ENCODE measurements at regions not wholly inside any gene's neighbourhood (a gene's known extent, or its start where the extent isn't known, plus 50 kb on each side); places are given as distances from the start of the nearest gene placed in this dataset.

DNA sequence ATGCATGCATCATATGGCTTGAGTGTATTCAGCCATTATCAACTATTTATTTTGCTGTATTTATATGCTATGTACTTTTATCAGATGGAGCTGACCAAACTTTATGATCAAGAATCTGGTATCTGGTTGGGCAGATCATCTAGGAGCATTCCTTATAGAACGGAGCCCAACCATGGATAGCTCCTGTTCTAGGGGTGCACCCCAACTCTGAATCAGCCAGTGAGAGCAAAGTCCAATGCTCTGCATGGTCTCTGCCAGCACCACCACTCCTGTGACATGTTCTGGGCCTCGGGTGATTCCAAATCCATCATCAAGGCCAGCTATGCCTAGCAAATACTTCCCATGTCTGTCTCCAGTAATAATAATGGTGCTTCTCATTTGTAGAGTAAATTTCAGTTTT is 517.5 kb downstream of the AGTPBP1 start:
- H3K27me3 ChIP-seq (ENCODE audit: control insufficient read depth in 2 of 2, insufficient read depth in 2 of 2, low read length in 2 of 2) = no peaks in the 10 kb centered on the region
- ChIA-PET CTCF (ENCODE audit: low intra/inter-chr PET ratio) (no interaction called here), POLR2A (no interaction called here)
- no peaks in the 10 kb centered on the region for H3K79me2 ChIP-seq (ENCODE audit: control insufficient read depth, insufficient read depth, low read length)
- TF ChIP-seq, protein P1, sequence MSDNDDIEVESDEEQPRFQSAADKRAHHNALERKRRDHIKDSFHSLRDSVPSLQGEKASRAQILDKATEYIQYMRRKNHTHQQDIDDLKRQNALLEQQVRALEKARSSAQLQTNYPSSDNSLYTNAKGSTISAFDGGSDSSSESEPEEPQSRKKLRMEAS (CRISPR knock-in tag; IDR thresholded peaks at IDR 0.05) = no peak
- TF ChIP-seq ZNF764 (CRISPR knock-in tag; IDR thresholded peaks at IDR 0.05; ENCODE audit: low read depth) (no peak), HDAC2 (IDR thresholded peaks at IDR 0.05) (no peak), KDM5B (IDR thresholded peaks at IDR 0.05; ENCODE audit: insufficient replicate concordance, low read depth, low read length) (no peak), ZNF23 (CRISPR knock-in tag; IDR thresholded peaks at IDR 0.05) (no peak), ZNF431 (CRISPR knock-in tag; IDR thresholded peaks at IDR 0.05) (no peak)
- H3K9me3 ChIP-seq (replicated peaks; ENCODE audit: control insufficient read depth, insufficient read depth, low read depth, low read length) = no peaks in the 10 kb centered on the region
- DNase-seq (ENCODE audit: extremely low read depth in 1 of 4, low spot score in 3 of 4) = no peak
- no peak overlapping the region for H2AFZ ChIP-seq (ENCODE audit: low read depth, low read length)
- in situ Hi-C loops (cut with MboI) = no loop called here
- no peak for ATAC-seq
- intact Hi-C loops (cut with micrococcal nuclease) = no loop called here
- H3K36me3 ChIP-seq (ENCODE audit: control insufficient read depth, insufficient read depth, low read length) = no peaks in the 10 kb centered on the region
- H3K27ac ChIP-seq (ENCODE audit: extremely low read depth, low read depth, low read length) = no peak overlapping the region
- no peak overlapping the region for H3K4me2 ChIP-seq (ENCODE audit: insufficient read depth, low read length)
- H4K20me1 ChIP-seq (replicated peaks; ENCODE audit: control insufficient read depth, insufficient read depth, low read length) = no peaks in the 10 kb centered on the region
- no TSS peak for BruUV-seq (replicated peaks)
- no peaks in the 10 kb centered on the region for H3K9me1 ChIP-seq (ENCODE audit: control insufficient read depth, insufficient read depth, low read length)
- no peaks in the 10 kb centered on the region for H3K4me1 ChIP-seq (replicated peaks in 1 of 2; ENCODE audit: control insufficient read depth in 2 of 2, insufficient read depth in 2 of 2, low read length in 2 of 2)
- H3K4me3 ChIP-seq = no peak overlapping the region
- 0% methylated on average over 2 of the region's 2 CpGs for WGBS (ENCODE audit: insufficient coverage, low coverage, missing lambda C conversion rate)
- H3K9ac ChIP-seq (ENCODE audit: insufficient read depth in 1 of 2, low read depth in 2 of 2, low read length in 2 of 2) = no peak overlapping the region
- no peak for FAIRE-seq

DNA sequence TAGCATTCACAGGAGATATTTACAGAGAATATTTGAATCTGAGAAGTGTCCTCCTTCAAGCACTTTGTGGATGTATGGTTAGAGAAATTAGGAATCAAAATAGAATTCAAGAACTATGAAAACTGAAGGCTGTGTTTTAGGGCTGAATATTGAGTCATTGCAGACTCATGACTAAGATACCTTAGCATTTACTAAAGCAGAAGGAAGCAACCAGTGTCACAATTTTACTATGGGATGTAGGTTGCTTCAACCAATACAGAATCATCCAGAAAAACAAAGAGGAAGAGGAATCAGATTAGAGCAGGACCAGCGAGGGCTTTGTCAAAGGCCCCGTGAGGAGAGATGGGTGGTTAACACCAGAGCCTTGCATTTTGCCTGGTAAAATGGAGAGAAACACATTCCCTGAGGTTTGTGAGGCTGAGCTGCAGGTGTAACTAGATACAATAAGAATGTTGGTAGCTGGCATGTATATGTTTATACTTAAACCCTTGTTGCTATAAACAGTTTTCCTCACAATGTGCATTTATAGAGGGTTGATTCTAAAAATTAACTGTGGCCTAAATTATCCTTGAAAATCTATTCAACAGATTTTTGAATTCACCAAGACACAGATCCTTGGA is 518.1 kb downstream of the AGTPBP1 start:
- no peaks in the 10 kb centered on the region for H3K4me1 ChIP-seq (replicated peaks in 1 of 2; ENCODE audit: control insufficient read depth in 2 of 2, insufficient read depth in 2 of 2, low read length in 2 of 2)
- H3K27me3 ChIP-seq (ENCODE audit: control insufficient read depth in 2 of 2, insufficient read depth in 2 of 2, low read length in 2 of 2) = no peaks in the 10 kb centered on the region
- no peak overlapping the region for H2AFZ ChIP-seq (ENCODE audit: low read depth, low read length)
- no TSS peak for BruUV-seq (replicated peaks)
- ChIA-PET POLR2A (no interaction called here), CTCF (ENCODE audit: low intra/inter-chr PET ratio) (no interaction called here)
- ATAC-seq = no peak
- intact Hi-C loops (cut with micrococcal nuclease) (no loop called here), in situ Hi-C loops (cut with MboI) (no loop called here)
- no peaks in the 10 kb centered on the region for H3K79me2 ChIP-seq (ENCODE audit: control insufficient read depth, insufficient read depth, low read length)
- no peaks in the 10 kb centered on the region for H3K36me3 ChIP-seq (ENCODE audit: control insufficient read depth, insufficient read depth, low read length)
- 0% methylated on average over 2 of the region's 2 CpGs for WGBS (ENCODE audit: insufficient coverage, low coverage, missing lambda C conversion rate)
- no peaks in the 10 kb centered on the region for H3K9me1 ChIP-seq (ENCODE audit: control insufficient read depth, insufficient read depth, low read length)
- no peak overlapping the region for H3K27ac ChIP-seq (ENCODE audit: extremely low read depth, low read depth, low read length)
- H3K4me3 ChIP-seq = no peak overlapping the region
- no peak overlapping the region for H3K9ac ChIP-seq (ENCODE audit: insufficient read depth in 1 of 2, low read depth in 2 of 2, low read length in 2 of 2)
- no peak overlapping the region for H3K4me2 ChIP-seq (ENCODE audit: insufficient read depth, low read length)
- DNase-seq (ENCODE audit: extremely low read depth in 1 of 4, low spot score in 3 of 4) = no peak
- H3K9me3 ChIP-seq (replicated peaks; ENCODE audit: control insufficient read depth, insufficient read depth, low read depth, low read length) = no peaks in the 10 kb centered on the region
- FAIRE-seq = no peak
- no peaks in the 10 kb centered on the region for H4K20me1 ChIP-seq (replicated peaks; ENCODE audit: control insufficient read depth, insufficient read depth, low read length)
- TF ChIP-seq ZBTB43 (CRISPR knock-in tag; IDR thresholded peaks at IDR 0.05) (no peak), TBP (optimal IDR thresholded peaks at IDR 0.05; ENCODE audit: low read depth, low read length) (no peak), ZBTB2 (IDR thresholded peaks at IDR 0.05) (no peak), ZNF282 (CRISPR knock-in tag; IDR thresholded peaks at IDR 0.05) (no peak), PHB (CRISPR knock-in tag; IDR thresholded peaks at IDR 0.05) (no peak), KDM2B (CRISPR knock-in tag; IDR thresholded peaks at IDR 0.05) (no peak), ZFX (CRISPR knock-in tag; IDR thresholded peaks at IDR 0.05) (no peak)
- TF ChIP-seq, protein P2, sequence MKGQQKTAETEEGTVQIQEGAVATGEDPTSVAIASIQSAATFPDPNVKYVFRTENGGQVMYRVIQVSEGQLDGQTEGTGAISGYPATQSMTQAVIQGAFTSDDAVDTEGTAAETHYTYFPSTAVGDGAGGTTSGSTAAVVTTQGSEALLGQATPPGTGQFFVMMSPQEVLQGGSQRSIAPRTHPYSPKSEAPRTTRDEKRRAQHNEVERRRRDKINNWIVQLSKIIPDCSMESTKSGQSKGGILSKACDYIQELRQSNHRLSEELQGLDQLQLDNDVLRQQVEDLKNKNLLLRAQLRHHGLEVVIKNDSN (CRISPR knock-in tag; IDR thresholded peaks at IDR 0.05) = no peak
